K562 (cell line): ENCODE measurements at regions not wholly inside any gene's neighbourhood (a gene's known extent, or its start where the extent isn't known, plus 50 kb on each side); places are given as distances from the start of the nearest gene placed in this dataset.

ENCODE experiments used
- ATAC-seq: fragments of 200-7000 bp; cut with Tn5 transposase; 3 replicates; pipeline ENCODE4 v1.9.1; 2020; ENCODE audit warnings: moderate library complexity
- BruUV-seq: library from RNA; stranded (reverse); fragments of 400-500 nt; replicated peaks from 2 replicates; lab custom pipeline; 2021; lab: Mats Ljungman, UMichigan
- CTCF ChIA-PET: fragments of 300-600 bp; formaldehyde crosslinking; extraction: SDS; loops from one replicate; lab custom pipeline; 2021; ENCODE audit warnings: low intra/inter-chr PET ratio; lab: Yijun Ruan, JAX
- POLR2A ChIA-PET: fragments of 300-600, 350-650 bp; sonication (Branson Sonifier 250); formaldehyde crosslinking; extraction: SDS; loops from one replicate; lab custom pipeline; 2021; ENCODE audit warnings: antibody characterized with exemption, inconsistent platforms; lab: Yijun Ruan, JAX
- DNase-seq, 4 experiments: peaks; one replicate each; pipeline versions ENCODE4 v3.0.0 to v3.0.0-alpha.2; 2011 to 2018; ENCODE audit warnings: low spot score in 3 of 4, mixed read lengths in 3 of 4; ENCODE audit errors: extremely low read depth in 1 of 4
- FAIRE-seq: peaks from 2 replicates; lab custom pipeline; 2011; peaks lifted over from hg19 to GRCh38; lab: Jason Lieb, UNC
- H2AFZ ChIP-seq: 2 replicates; pipeline ENCODE4 v1.6.0; 2011; ENCODE audit warnings: low read depth, low read length, control low read depth, inconsistent platforms
- H3K27ac ChIP-seq: fragments of 200-600 bp; 3 replicates; pipeline ENCODE4 v1.8.0; 2011; ENCODE audit warnings: low read depth, mild to moderate bottlenecking, control low read depth, inconsistent platforms, low read length, moderate library complexity, mixed read lengths; ENCODE audit errors: extremely low read depth
- H3K27me3 ChIP-seq, 2 experiments: fragments of 300-600 bp in 1 of 2; 2 replicates in 1 of 2; 3 replicates in 1 of 2; pipeline versions ENCODE4 v1.6.0 to v1.8.0; 2011; ENCODE audit warnings: inconsistent platforms in 2 of 2, low read length in 2 of 2, mild to moderate bottlenecking in 1 of 2, mixed read lengths in 1 of 2, moderate library complexity in 1 of 2; ENCODE audit not compliant: control insufficient read depth in 2 of 2, insufficient read depth in 2 of 2
- H3K36me3 ChIP-seq: fragments of 300-600 bp; 3 replicates; pipeline ENCODE4 v1.8.0; 2011; ENCODE audit warnings: mild to moderate bottlenecking, low read length, inconsistent platforms; ENCODE audit not compliant: control insufficient read depth, insufficient read depth
- H3K4me1 ChIP-seq, 2 experiments: fragments of 200-600 bp in 1 of 2; replicated peaks in 1 of 2; 2 replicates in 1 of 2; 3 replicates in 1 of 2; pipeline versions ENCODE4 v1.5.1 to v1.8.0; 2011; ENCODE audit warnings: inconsistent platforms in 2 of 2, low read length in 2 of 2, mild to moderate bottlenecking in 1 of 2, mixed read lengths in 1 of 2, moderate library complexity in 1 of 2; ENCODE audit not compliant: control insufficient read depth in 2 of 2, insufficient read depth in 2 of 2
- H3K4me2 ChIP-seq: 2 replicates; pipeline ENCODE4 v1.6.1; 2011; ENCODE audit warnings: low read length, control low read depth, inconsistent platforms, mixed read lengths; ENCODE audit not compliant: insufficient read depth
- H3K4me3 ChIP-seq: fragments of 200-600 bp; sonication (generic), shearing (Covaris generic); 2 replicates; pipeline ENCODE4 v1.5.1; 2016; ENCODE audit warnings: control low read depth, inconsistent platforms
- H3K79me2 ChIP-seq: fragments of 200-600 bp; 3 replicates; pipeline ENCODE4 v1.8.0; 2011; ENCODE audit warnings: low read length, inconsistent platforms; ENCODE audit not compliant: control insufficient read depth, insufficient read depth
- H3K9ac ChIP-seq, 2 experiments: 2 replicates each; pipeline versions ENCODE4 v1.6.0 to v1.6.1; 2011; ENCODE audit warnings: low read depth in 2 of 2, low read length in 2 of 2, control low read depth in 1 of 2, inconsistent platforms in 1 of 2, mild to moderate bottlenecking in 1 of 2, mixed read lengths in 1 of 2; ENCODE audit not compliant: insufficient read depth in 1 of 2
- H3K9me1 ChIP-seq: one replicate; pipeline ENCODE4 v1.6.0; 2011; ENCODE audit warnings: inconsistent platforms, mild to moderate bottlenecking, low read length, moderate library complexity; ENCODE audit not compliant: control insufficient read depth, insufficient read depth
- H3K9me3 ChIP-seq: replicated peaks from 2 replicates; pipeline ENCODE4 v1.5.1; 2011; ENCODE audit warnings: low read depth, low read length, inconsistent platforms; ENCODE audit not compliant: control insufficient read depth, insufficient read depth
- H4K20me1 ChIP-seq: replicated peaks from 2 replicates; pipeline ENCODE4 v1.6.1; 2011; ENCODE audit warnings: low read length, inconsistent platforms, mixed read lengths; ENCODE audit not compliant: control insufficient read depth, insufficient read depth
- HEY1 ChIP-seq: fragments of 250-450 bp; sonication (Bioruptor Pico); IDR thresholded peaks from 2 replicates; pipeline ENCODE4 v1.5.0; 2020; ENCODE audit warnings: mild to moderate bottlenecking, moderate library complexity, borderline replicate concordance
- NELFE ChIP-seq: IDR thresholded peaks from 2 replicates; pipeline ENCODE4 v1.6.1; 2011; ENCODE audit warnings: mild to moderate bottlenecking; ENCODE audit not compliant: insufficient read depth, insufficient read length
- RFX1 ChIP-seq: fragments of 450-650 bp; IDR thresholded peaks from 2 replicates; pipeline ENCODE4 v1.6.1; 2016; ENCODE audit warnings: mild to moderate bottlenecking, moderate library complexity
- YY1 ChIP-seq, 3 experiments: IDR thresholded peaks; 2 replicates each; pipeline ENCODE4 v1.6.1; 2011; ENCODE audit warnings: low read length in 2 of 3, mild to moderate bottlenecking in 2 of 3, moderate library complexity in 2 of 3, borderline replicate concordance in 1 of 3, control low read depth in 1 of 3, low read depth in 1 of 3; ENCODE audit not compliant: insufficient read depth in 3 of 3, insufficient replicate concordance in 2 of 3, control insufficient read depth in 1 of 3, insufficient read length in 1 of 3; ENCODE audit errors: extremely low read depth in 1 of 3
- WGBS: fragments of 100-300 bp; shearing (Covaris generic); methylation state at CpG from one replicate; pipeline ENCODE4 v1.1.6; 2016; ENCODE audit warnings: low coverage, mixed read lengths; ENCODE audit not compliant: insufficient coverage; ENCODE audit errors: missing lambda C conversion rate; 5-methylcytosine and 5-hydroxymethylcytosine counted together
- in situ Hi-C: fragments of 300-500 bp; cut with MboI; formaldehyde crosslinking; loops from 4 replicates; pipeline ENCODE4 v1.15.0; 2018; ENCODE audit warnings: inconsistent platforms, mixed read lengths
- intact Hi-C: fragments of 100-400 bp; cut with micrococcal nuclease; formaldehyde crosslinking; loops from 2 replicates; pipeline ENCODE4 v1.14.2; 2022
- TF ChIP-seq, protein P1 (sequence below): fragments of 250-450 bp; sonication (Bioruptor Pico); IDR thresholded peaks from 2 replicates; pipeline ENCODE4 v1.8.0; 2021; ENCODE audit warnings: moderate library complexity, mild to moderate bottlenecking, inconsistent platforms

GRCh38 chr11:38402063-38402462 lies 1804.0 kb upstream of the RAG2 start:
- Histone ChIP-seq H3K4me3 (no peak overlapping the region), H3K27me3 (no peaks in the 10 kb centered on the region), H3K4me2 (no peak overlapping the region), H2AFZ (peak overlapping the region; percentile 42; the same call in 1 of the 2 replicates), H3K4me1 (no peaks in the 10 kb centered on the region), H3K9me1 (no peaks in the 10 kb centered on the region), H3K27ac (no peak overlapping the region), H3K9me3 (peaks cover 3% of the 10 kb centered on the region; the same call in 1 of the 2 replicates), H3K36me3 (no peaks in the 10 kb centered on the region), H3K79me2 (no peaks in the 10 kb centered on the region), H4K20me1 (no peaks in the 10 kb centered on the region), H3K9ac (no peak overlapping the region)
- no TSS peak for BruUV-seq
- WGBS, result 21% methylated on average over 4 of the region's 4 CpGs
- ChIA-PET POLR2A (no interaction called here), CTCF (no interaction called here)
- TF ChIP-seq NELFE (no peak), RFX1 (no peak), HEY1 (CRISPR knock-in tag) (no peak), YY1 (IDR thresholded peaks at IDR 0.05; ENCODE audit: borderline replicate concordance in 1 of 3, control insufficient read depth in 1 of 3, extremely low read depth in 1 of 3, insufficient read depth in 3 of 3, insufficient read length in 1 of 3, insufficient replicate concordance in 2 of 3, low read depth in 1 of 3, low read length in 2 of 3) (no peak)
- TF ChIP-seq, protein P1, sequence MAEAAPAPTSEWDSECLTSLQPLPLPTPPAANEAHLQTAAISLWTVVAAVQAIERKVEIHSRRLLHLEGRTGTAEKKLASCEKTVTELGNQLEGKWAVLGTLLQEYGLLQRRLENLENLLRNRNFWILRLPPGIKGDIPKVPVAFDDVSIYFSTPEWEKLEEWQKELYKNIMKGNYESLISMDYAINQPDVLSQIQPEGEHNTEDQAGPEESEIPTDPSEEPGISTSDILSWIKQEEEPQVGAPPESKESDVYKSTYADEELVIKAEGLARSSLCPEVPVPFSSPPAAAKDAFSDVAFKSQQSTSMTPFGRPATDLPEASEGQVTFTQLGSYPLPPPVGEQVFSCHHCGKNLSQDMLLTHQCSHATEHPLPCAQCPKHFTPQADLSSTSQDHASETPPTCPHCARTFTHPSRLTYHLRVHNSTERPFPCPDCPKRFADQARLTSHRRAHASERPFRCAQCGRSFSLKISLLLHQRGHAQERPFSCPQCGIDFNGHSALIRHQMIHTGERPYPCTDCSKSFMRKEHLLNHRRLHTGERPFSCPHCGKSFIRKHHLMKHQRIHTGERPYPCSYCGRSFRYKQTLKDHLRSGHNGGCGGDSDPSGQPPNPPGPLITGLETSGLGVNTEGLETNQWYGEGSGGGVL, result no peak
- in situ Hi-C loops, result no loop called here
- FAIRE-seq (no peak), DNase-seq (no peak), ATAC-seq (no peak)
- intact Hi-C loops, result no loop called here
